C4-2B (cell line): ENCODE measurements at regions not wholly inside any gene's neighbourhood (a gene's known extent, or its start where the extent isn't known, plus 50 kb on each side); places are given as distances from the start of the nearest gene placed in this dataset.

Experiments
- H3K27ac ChIP-seq: fragments of 450-650 bp; 2 replicates; pipeline ENCODE4 v1.5.1; 2017
- ZFX ChIP-seq: fragments of 450-650 bp; IDR thresholded peaks from 2 replicates; pipeline ENCODE4 v1.6.1; 2017
- TF ChIP-seq, protein P1 (sequence below): fragments of 450-650 bp; conservative IDR thresholded peaks from 2 replicates; pipeline ENCODE4 v1.5.1; 2017; ENCODE audit warnings: mild to moderate bottlenecking

GRCh38 chr3:40912461-40912860, 286.8 kb upstream of the CTNNB1 start:
- H3K27ac ChIP-seq: no peak overlapping the region
- TF ChIP-seq, protein P1, sequence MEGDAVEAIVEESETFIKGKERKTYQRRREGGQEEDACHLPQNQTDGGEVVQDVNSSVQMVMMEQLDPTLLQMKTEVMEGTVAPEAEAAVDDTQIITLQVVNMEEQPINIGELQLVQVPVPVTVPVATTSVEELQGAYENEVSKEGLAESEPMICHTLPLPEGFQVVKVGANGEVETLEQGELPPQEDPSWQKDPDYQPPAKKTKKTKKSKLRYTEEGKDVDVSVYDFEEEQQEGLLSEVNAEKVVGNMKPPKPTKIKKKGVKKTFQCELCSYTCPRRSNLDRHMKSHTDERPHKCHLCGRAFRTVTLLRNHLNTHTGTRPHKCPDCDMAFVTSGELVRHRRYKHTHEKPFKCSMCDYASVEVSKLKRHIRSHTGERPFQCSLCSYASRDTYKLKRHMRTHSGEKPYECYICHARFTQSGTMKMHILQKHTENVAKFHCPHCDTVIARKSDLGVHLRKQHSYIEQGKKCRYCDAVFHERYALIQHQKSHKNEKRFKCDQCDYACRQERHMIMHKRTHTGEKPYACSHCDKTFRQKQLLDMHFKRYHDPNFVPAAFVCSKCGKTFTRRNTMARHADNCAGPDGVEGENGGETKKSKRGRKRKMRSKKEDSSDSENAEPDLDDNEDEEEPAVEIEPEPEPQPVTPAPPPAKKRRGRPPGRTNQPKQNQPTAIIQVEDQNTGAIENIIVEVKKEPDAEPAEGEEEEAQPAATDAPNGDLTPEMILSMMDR: no peak
- TF ChIP-seq ZFX: no peak

GRCh38 chr3:40913192-40913591, 286.1 kb upstream of the CTNNB1 start:
- TF ChIP-seq, protein P1: no peak
- TF ChIP-seq ZFX: no peak
- H3K27ac ChIP-seq: no peak overlapping the region

GRCh38 chr3:40913641-40914040, 285.7 kb upstream of the CTNNB1 start:
- no peak overlapping the region for H3K27ac ChIP-seq
- TF ChIP-seq, protein P1: no peak
- TF ChIP-seq ZFX: no peak

GRCh38 chr3:40914475-40914874, 284.8 kb upstream of the CTNNB1 start:
- TF ChIP-seq, protein P1: no peak
- no peak for TF ChIP-seq ZFX

GRCh38 chr3:40915346-40915865, 283.9 kb upstream of the CTNNB1 start:
- H3K27ac ChIP-seq: no peak overlapping the region
- TF ChIP-seq, protein P1: no peak
- no peak for TF ChIP-seq ZFX

More at GRCh38 chr3:40914475-40914874, 284.8 kb upstream of the CTNNB1 start:
- no peak overlapping the region for H3K27ac ChIP-seq

GRCh38 chr3:40920041-40920440, 279.3 kb upstream of the CTNNB1 start:
- TF ChIP-seq, protein P1: no peak
- no peak for TF ChIP-seq ZFX
- no peak overlapping the region for H3K27ac ChIP-seq

DNA sequence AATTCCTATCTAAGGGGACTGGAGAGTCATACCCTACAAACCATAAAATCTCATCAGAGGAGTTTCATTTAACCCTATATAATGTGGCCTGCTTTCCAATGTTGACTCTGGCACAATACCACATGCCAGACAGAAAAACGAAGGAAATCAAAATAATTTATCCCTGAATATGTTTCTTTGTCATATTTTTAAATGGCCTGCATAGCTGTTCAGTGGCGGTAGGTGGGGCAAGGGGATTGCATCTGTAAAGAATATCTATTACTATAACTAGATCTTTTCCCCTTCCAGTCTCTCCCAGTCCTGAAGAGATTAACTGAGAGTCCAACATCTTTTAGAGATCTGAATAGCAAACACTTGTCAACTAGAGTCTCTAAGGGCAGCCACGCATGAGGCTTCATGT, 278.1 kb upstream of the CTNNB1 start:
- no peak overlapping the region for H3K27ac ChIP-seq
- TF ChIP-seq, protein P1: no peak
- TF ChIP-seq ZFX: no peak
